ENCODE measurements at regions not wholly inside any gene's neighbourhood (a gene's known extent, or its start where the extent isn't known, plus 50 kb on each side); places are given as distances from the start of the nearest gene placed in this dataset.

- TF ChIP-seq EZH2 (optimal IDR thresholded peaks at IDR 0.05; ENCODE audit: low read depth, low read length): no peak
- no peak for TF ChIP-seq CTCF (IDR thresholded peaks at IDR 0.05; ENCODE audit: low read length)
- no peak for TF ChIP-seq EZH2phosphoT487 (IDR thresholded peaks at IDR 0.05; ENCODE audit: low read length)
Measured at GRCh38 chr13:59415498-59415897, 748.2 kb downstream of the DIAPH3 start.
